Cardiac fibroblast (primary cell): ENCODE measurements at regions not wholly inside any gene's neighbourhood (a gene's known extent, or its start where the extent isn't known, plus 50 kb on each side); places are given as distances from the start of the nearest gene placed in this dataset.

Experiments used
- DNase-seq, 2 donors: peaks; one replicate each; pipeline versions ENCODE4 v3.0.0 to v3.0.0-alpha.2; 2010; ENCODE audit warnings: low read depth in 2 of 2
- H3K4me3 ChIP-seq, 2 donors: replicated peaks in 1 of 2; 1 replicate in 1 of 2; 2 replicates in 1 of 2; pipeline ENCODE4 v1.5.1; 2011; ENCODE audit warnings: low read depth in 2 of 2, low read length in 2 of 2, mild to moderate bottlenecking in 2 of 2, moderate library complexity in 1 of 2
- TF ChIP-seq, protein P1 (sequence below): IDR thresholded peaks from one replicate; pipeline ENCODE4 v1.5.1; 2011; ENCODE audit warnings: low read depth, mild to moderate bottlenecking, low read length, inconsistent platforms

DNA sequence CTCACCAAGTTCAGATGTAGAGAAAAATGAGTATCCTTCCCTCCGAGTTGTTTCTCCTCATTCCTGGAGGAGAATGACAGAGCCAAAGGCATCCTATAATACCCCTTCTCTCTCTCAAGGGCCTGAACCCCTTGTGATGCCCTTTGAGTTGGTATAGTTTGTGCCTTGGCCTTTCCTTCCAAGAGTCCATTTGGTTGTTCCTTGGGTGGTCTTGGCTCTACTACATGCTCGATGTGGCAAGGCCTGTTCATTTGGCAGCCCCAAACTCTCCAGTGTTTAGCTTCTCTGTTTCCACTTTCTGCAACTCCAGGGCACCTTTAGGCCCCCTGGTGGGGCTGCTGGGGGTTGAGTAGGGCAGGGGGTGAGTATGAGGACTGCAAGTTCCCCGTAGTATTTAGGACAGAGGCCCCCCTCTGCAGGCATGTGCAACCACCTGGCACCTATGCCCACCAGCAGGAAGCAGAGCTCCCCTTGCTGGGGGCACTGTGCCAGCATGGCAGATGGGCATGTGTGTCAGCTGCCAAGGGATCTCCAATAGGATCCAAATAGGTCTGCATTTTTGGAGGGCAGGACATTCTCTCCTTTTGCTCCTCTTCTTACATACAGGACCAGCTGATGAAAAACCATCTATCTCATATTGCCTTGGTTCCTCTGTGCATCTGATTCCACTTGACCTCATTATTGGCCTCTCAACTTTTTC, 217.2 kb upstream of the CADM1 start:
- DNase-seq, result no peak
- TF ChIP-seq, protein P1, sequence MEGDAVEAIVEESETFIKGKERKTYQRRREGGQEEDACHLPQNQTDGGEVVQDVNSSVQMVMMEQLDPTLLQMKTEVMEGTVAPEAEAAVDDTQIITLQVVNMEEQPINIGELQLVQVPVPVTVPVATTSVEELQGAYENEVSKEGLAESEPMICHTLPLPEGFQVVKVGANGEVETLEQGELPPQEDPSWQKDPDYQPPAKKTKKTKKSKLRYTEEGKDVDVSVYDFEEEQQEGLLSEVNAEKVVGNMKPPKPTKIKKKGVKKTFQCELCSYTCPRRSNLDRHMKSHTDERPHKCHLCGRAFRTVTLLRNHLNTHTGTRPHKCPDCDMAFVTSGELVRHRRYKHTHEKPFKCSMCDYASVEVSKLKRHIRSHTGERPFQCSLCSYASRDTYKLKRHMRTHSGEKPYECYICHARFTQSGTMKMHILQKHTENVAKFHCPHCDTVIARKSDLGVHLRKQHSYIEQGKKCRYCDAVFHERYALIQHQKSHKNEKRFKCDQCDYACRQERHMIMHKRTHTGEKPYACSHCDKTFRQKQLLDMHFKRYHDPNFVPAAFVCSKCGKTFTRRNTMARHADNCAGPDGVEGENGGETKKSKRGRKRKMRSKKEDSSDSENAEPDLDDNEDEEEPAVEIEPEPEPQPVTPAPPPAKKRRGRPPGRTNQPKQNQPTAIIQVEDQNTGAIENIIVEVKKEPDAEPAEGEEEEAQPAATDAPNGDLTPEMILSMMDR, result no peak
- no peak overlapping the region for H3K4me3 ChIP-seq

DNA sequence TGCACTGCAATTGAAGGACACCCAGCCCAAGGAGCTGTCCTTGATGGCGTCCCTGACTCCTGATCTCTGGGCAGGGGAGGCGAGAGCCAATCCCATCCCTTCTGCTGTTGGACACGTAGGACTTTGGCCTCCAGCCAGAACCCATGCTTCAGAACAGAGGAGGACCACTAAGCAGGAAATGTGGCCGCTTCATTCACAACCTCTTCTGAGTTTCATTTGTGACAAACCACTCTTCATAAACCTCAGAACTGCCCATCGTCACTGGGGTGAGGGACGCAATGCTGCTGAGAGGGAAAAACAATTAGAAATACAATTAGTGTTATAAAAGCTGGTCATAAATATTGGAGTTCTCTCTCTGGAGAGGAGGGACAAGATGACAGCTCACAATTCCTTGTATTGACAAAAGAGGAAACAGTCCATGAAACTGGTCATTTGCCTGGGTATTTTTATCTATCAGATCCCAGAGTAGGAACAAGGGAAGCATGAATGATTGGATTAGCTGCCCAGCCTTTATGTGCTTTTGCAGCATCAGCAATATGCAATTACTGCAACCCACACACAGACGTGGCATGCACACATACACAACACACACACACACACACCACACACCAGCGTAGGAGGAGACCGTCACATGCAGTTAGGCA, 216.5 kb upstream of the CADM1 start:
- no peak overlapping the region for H3K4me3 ChIP-seq
- TF ChIP-seq, protein P1, result no peak
- no peak for DNase-seq

DNA sequence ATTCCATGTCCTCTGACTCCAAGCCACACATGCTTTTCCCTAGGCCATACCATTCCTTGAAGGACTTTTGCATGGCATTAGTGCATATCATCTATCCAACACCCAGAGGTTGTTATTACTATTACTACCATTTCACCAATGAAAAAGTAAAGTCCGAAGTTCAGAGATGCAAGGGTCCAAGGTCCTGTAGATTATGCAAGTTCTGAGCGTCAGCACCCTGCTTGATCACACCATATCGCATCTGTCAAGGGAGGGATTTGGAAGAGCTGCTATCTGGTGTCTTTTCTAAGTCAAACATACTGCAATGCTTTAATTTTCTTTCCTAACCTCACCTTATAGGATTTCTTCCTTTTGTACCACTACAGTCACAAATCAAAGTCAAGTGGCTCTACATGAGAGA, 214.7 kb upstream of the CADM1 start:
- no peak for DNase-seq
- no peak overlapping the region for H3K4me3 ChIP-seq
- TF ChIP-seq, protein P1, result no peak

DNA sequence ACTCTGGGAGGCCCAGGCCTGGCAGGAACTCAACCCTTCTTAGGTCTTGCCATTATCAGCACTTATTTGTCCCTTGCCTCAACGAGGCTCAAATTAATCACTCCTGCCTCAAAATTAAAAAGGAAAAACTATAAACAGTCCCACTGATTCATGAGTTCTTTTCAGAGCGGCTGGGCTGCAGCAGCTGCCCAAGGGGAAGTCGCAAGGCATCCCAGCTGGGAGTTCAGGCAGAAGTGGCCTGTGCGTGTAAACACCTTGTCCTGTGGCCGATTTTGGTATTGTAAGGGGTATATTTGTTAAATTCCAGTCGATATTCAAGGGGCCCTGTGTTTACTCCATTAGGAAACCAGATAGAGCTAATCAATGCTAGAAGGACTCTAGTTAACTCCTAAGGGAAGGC, 213.9 kb upstream of the CADM1 start:
- TF ChIP-seq, protein P1, result no peak
- no peak for DNase-seq
- H3K4me3 ChIP-seq, result no peak overlapping the region

DNA sequence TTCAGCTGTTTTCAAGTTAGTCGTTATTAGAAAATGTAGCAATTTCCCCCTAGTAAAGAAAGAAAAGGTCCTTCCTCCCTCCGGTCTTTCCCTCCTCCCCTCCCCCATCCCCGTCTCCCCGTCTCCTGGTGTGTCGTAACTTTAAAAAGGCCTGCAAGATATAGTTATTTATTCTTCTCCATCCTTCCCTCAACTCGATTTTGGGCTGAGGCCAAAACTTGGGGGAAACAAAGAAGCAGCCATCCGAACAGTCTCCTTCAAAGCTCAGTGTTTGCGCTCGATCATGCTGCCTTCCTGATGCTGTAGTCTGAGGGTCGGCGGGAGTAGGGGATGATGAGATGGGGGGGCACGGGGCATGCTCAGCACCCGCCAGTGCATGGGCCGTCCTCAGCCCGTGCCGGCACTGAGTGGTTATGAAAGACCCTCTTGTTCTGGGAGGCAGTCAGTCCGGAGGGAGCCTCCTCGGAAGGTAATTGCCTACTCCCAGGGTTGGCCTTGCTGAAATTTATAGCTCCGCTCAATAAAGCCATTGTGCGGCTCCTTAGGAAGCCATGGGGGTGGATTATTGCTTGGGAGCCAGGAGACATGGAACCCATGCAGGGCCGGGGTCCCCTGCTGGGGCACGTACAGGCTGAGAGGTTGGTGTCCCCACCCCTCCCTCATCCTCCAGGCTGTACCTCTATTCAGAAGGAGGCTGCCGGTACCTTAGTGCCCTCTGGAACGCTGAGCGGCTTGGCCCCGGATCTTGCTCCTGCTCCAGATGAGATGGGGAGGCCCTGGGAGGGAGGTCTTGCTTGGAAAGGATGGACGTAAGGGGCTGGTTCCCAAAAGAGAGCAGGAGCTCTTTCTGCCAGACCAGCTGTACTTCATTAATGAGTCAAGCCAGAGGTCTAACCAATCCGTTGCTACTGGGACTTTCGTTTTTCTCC, 212.7 kb upstream of the CADM1 start:
- H3K4me3 ChIP-seq, result no peak overlapping the region
- no peak for DNase-seq
- TF ChIP-seq, protein P1, result no peak

DNA sequence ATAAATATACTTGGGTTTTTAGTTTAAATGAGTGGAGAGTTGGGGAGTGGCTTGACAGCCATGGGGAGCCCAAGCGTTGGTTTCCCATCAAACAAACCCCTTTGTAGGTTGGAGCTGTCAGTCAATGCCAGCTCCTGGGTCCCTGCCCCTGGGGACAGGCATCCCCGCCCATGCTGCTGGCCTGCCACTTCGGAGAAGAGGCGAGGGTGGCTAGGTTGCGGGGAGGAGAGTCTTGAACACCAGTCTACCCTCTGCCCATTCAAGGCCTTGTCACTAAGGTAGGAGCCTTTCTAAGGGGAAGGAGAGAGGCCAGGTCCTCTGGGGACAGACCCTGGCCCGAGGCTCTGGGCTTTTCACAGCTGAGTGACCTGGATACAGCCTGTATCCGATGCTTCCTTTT, 211.9 kb upstream of the CADM1 start:
- no peak overlapping the region for H3K4me3 ChIP-seq
- no peak for DNase-seq
- TF ChIP-seq, protein P1, result no peak
